ENCODE measurements at regions not wholly inside any gene's neighbourhood (a gene's known extent, or its start where the extent isn't known, plus 50 kb on each side); places are given as distances from the start of the nearest gene placed in this dataset.
"Not testable (repeated sequence)": the region's sequence is repeated elsewhere in the genome, so short reads cannot be mapped to it uniquely, and the experiment has no call there.

GRCh38 chr12:83257726-83258125 lies 571.0 kb downstream of the TMTC2 start:
- DNase-seq (ENCODE audit: low read depth) (no peak), FAIRE-seq (no peak)
- Histone ChIP-seq H3K27me3 (ENCODE audit: control insufficient read depth, insufficient read depth, low read length) (no peaks in the 10 kb centered on the region), H3K36me3 (ENCODE audit: control insufficient read depth, insufficient read depth, low read length) (no peaks in the 10 kb centered on the region), H3K4me3 (ENCODE audit: low read depth, low read length) (no peak overlapping the region)
- TF ChIP-seq CTCF (IDR thresholded peaks at IDR 0.05; ENCODE audit: insufficient read depth, low read length, severe bottlenecking): no peak

GRCh38 chr12:83256562-83256961 lies 569.9 kb downstream of the TMTC2 start:
- no peak overlapping the region for H3K4me3 ChIP-seq (ENCODE audit: low read depth, low read length)
- TF ChIP-seq CTCF (IDR thresholded peaks at IDR 0.05; ENCODE audit: insufficient read depth, low read length, severe bottlenecking): no peak
- FAIRE-seq (no peak), DNase-seq (ENCODE audit: low read depth) (no peak)
- H3K36me3 ChIP-seq (ENCODE audit: control insufficient read depth, insufficient read depth, low read length): no peaks in the 10 kb centered on the region
- no peaks in the 10 kb centered on the region for H3K27me3 ChIP-seq (ENCODE audit: control insufficient read depth, insufficient read depth, low read length)

GRCh38 chr12:83250866-83251265 lies 564.2 kb downstream of the TMTC2 start:
- H3K27me3 ChIP-seq (ENCODE audit: control insufficient read depth, insufficient read depth, low read length): no peaks in the 10 kb centered on the region
- FAIRE-seq (no peak), DNase-seq (ENCODE audit: low read depth) (no peak)
- H3K36me3 ChIP-seq (ENCODE audit: control insufficient read depth, insufficient read depth, low read length): no peaks in the 10 kb centered on the region
- TF ChIP-seq CTCF (IDR thresholded peaks at IDR 0.05; ENCODE audit: insufficient read depth, low read length, severe bottlenecking): no peak
- no peak overlapping the region for H3K4me3 ChIP-seq (ENCODE audit: low read depth, low read length)

DNA sequence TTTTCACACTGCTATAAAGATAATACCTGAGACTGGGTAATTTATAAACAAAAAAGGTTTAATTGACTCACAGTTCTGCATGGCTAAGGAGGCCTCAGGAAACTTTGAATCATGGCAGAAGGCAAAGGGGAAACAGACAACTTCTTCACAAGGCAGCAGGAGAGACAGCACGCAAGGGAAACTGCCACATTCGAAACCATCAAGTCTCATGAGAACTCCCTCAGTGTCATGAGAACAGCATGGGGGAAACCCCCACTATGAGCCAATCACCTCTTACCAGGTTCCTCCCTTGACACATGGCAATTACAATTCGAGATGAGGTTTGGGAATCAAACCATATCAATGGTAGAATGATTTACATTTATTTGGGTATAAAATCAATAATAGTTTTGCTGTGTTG lies 558.5 kb downstream of the TMTC2 start:
- DNase-seq (ENCODE audit: low read depth) (no peak), FAIRE-seq (no peak)
- Histone ChIP-seq H3K4me3 (ENCODE audit: low read depth, low read length) (no peak overlapping the region), H3K36me3 (ENCODE audit: control insufficient read depth, insufficient read depth, low read length) (no peaks in the 10 kb centered on the region), H3K27me3 (ENCODE audit: control insufficient read depth, insufficient read depth, low read length) (no peaks in the 10 kb centered on the region)
- TF ChIP-seq CTCF (IDR thresholded peaks at IDR 0.05; ENCODE audit: insufficient read depth, low read length, severe bottlenecking): no peak

- H3K4me3 ChIP-seq (ENCODE audit: low read depth, low read length): no peak overlapping the region
- no peak for FAIRE-seq
- no peaks in the 10 kb centered on the region for H3K27me3 ChIP-seq (ENCODE audit: control insufficient read depth, insufficient read depth, low read length)
- no peak for DNase-seq (ENCODE audit: low read depth)
- no peaks in the 10 kb centered on the region for H3K36me3 ChIP-seq (ENCODE audit: control insufficient read depth, insufficient read depth, low read length)
- no peak for TF ChIP-seq CTCF (IDR thresholded peaks at IDR 0.05; ENCODE audit: insufficient read depth, low read length, severe bottlenecking)
Observed at GRCh38 chr12:83244001-83244400, 557.3 kb downstream of the TMTC2 start.

DNA sequence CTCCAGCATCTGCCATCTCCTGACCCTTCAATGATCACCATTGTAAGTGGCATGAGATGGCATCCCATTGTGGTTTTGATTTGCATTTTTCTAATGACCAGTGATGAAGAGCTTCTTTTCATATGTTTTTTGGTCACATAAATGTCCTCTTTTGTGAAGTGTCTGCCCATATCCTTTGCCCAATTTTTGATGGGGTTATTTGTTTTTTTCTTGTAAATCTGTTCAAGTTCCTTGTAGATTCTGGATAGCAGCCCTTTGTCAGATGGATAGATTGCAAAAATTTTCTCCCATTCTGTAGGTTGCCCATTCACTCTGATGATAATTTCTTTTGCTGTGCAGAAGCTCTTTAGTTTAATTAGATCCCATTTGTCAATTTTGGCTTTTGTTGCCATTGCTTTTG lies 547.3 kb downstream of the TMTC2 start:
- not testable (repeated sequence) for DNase-seq (ENCODE audit: low read depth); H3K4me3 ChIP-seq (ENCODE audit: low read depth, low read length); FAIRE-seq; H3K36me3 ChIP-seq (ENCODE audit: control insufficient read depth, insufficient read depth, low read length); H3K27me3 ChIP-seq (ENCODE audit: control insufficient read depth, insufficient read depth, low read length)

- H3K36me3 ChIP-seq (ENCODE audit: control insufficient read depth, insufficient read depth, low read length); H3K4me3 ChIP-seq (ENCODE audit: low read depth, low read length); DNase-seq (ENCODE audit: low read depth); H3K27me3 ChIP-seq (ENCODE audit: control insufficient read depth, insufficient read depth, low read length); FAIRE-seq: not testable (repeated sequence)
Observed at GRCh38 chr12:83226960-83227359, 540.3 kb downstream of the TMTC2 start.

All from bronchial epithelial cell (primary cell).